Skeletal muscle tissue (tissue), 3 donors: ENCODE measurements at regions not wholly inside any gene's neighbourhood (a gene's known extent, or its start where the extent isn't known, plus 50 kb on each side); places are given as distances from the start of the nearest gene placed in this dataset.

Experiments
- H3K27ac ChIP-seq: one replicate; pipeline ENCODE4 v1.7.0; 2013; ENCODE audit warnings: mild to moderate bottlenecking, low read depth, low read length, inconsistent platforms
- H3K27me3 ChIP-seq, 3 donors: one replicate each; pipeline ENCODE4 v1.7.0; 2013; ENCODE audit warnings: low read length in 3 of 3; ENCODE audit not compliant: control insufficient read depth in 3 of 3, insufficient read depth in 3 of 3
- H3K36me3 ChIP-seq, 3 donors: one replicate each; pipeline ENCODE4 v1.7.0; 2013; ENCODE audit warnings: low read length in 3 of 3; ENCODE audit not compliant: control insufficient read depth in 3 of 3, insufficient read depth in 3 of 3
- H3K4me1 ChIP-seq, 3 donors: one replicate each; pipeline ENCODE4 v1.7.0; 2013; ENCODE audit warnings: low read length in 3 of 3, mild to moderate bottlenecking in 3 of 3; ENCODE audit not compliant: control insufficient read depth in 3 of 3, insufficient read depth in 3 of 3
- H3K4me3 ChIP-seq, 3 donors: one replicate each; pipeline ENCODE4 v1.7.0; 2013; ENCODE audit warnings: low read length in 3 of 3
- H3K9ac ChIP-seq, 3 donors: one replicate each; pipeline ENCODE4 v1.7.0; 2013; ENCODE audit warnings: low read length in 3 of 3, mild to moderate bottlenecking in 3 of 3, moderate library complexity in 2 of 3, low read depth in 1 of 3
- H3K9me3 ChIP-seq, 3 donors: one replicate each; pipeline ENCODE4 v1.7.0; 2013; ENCODE audit warnings: low read length in 3 of 3; ENCODE audit not compliant: control insufficient read depth in 3 of 3
- donor health status: Osteomylitis.

GRCh38 chr20:20875716-20876115, 163.3 kb upstream of the RALGAPA2 start:
- no peaks in the 10 kb centered on the region for H3K9me3 ChIP-seq

GRCh38 chr20:20872428-20872827, 160.0 kb upstream of the RALGAPA2 start:
- H3K4me3 ChIP-seq = no peak overlapping the region
- no peaks in the 10 kb centered on the region for H3K36me3 ChIP-seq
- no peaks in the 10 kb centered on the region for H3K9me3 ChIP-seq
- H3K27me3 ChIP-seq = peaks cover 0 to 9% (median 3%) of the 10 kb centered on the region in 3 donors
- no peak overlapping the region for H3K9ac ChIP-seq
- H3K27ac ChIP-seq = no peak overlapping the region
- peaks cover 0 to 2% (median 0%) of the 10 kb centered on the region in 3 donors for H3K4me1 ChIP-seq

More at GRCh38 chr20:20875716-20876115, 163.3 kb upstream of the RALGAPA2 start:
- Histone ChIP-seq H3K4me1 (peaks cover 0 to 2% (median 0%) of the 10 kb centered on the region in 3 donors), H3K27ac (no peak overlapping the region), H3K9ac (no peak overlapping the region), H3K36me3 (no peaks in the 10 kb centered on the region), H3K27me3 (peaks cover 0 to 6% (median 3%) of the 10 kb centered on the region in 3 donors), H3K4me3 (no peak overlapping the region)

GRCh38 chr20:20869161-20869775, 156.8 kb upstream of the RALGAPA2 start:
- Histone ChIP-seq H3K4me1 (peaks cover 0 to 2% (median 0%) of the 10 kb centered on the region in 3 donors), H3K9ac (no peak overlapping the region), H3K4me3 (no peak overlapping the region), H3K36me3 (no peaks in the 10 kb centered on the region), H3K27me3 (peaks cover 0 to 5% (median 3%) of the 10 kb centered on the region in 3 donors), H3K27ac (no peak overlapping the region), H3K9me3 (no peaks in the 10 kb centered on the region)

- Histone ChIP-seq H3K9me3 (no peaks in the 10 kb centered on the region), H3K4me1 (no peaks in the 10 kb centered on the region), H3K4me3 (no peak overlapping the region), H3K27ac (no peak overlapping the region), H3K9ac (no peak overlapping the region), H3K27me3 (peaks cover 0 to 3% (median 0%) of the 10 kb centered on the region in 3 donors), H3K36me3 (no peaks in the 10 kb centered on the region)
Measured at GRCh38 chr20:20864351-20865096, 152.1 kb upstream of the RALGAPA2 start.

GRCh38 chr20:20860078-20860806, 147.8 kb upstream of the RALGAPA2 start:
- peaks cover 3 to 8% (median 5%) of the 10 kb centered on the region in 3 donors for H3K27me3 ChIP-seq
- no peak overlapping the region for H3K27ac ChIP-seq
- no peak overlapping the region for H3K4me3 ChIP-seq
- H3K36me3 ChIP-seq = no peaks in the 10 kb centered on the region
- no peak overlapping the region for H3K9ac ChIP-seq
- no peaks in the 10 kb centered on the region for H3K9me3 ChIP-seq
- H3K4me1 ChIP-seq = no peaks in the 10 kb centered on the region

GRCh38 chr20:20859510-20859909, 147.1 kb upstream of the RALGAPA2 start:
- no peaks in the 10 kb centered on the region for H3K36me3 ChIP-seq
- no peaks in the 10 kb centered on the region for H3K4me1 ChIP-seq
- peaks cover 3 to 8% (median 5%) of the 10 kb centered on the region in 3 donors for H3K27me3 ChIP-seq
- no peak overlapping the region for H3K9ac ChIP-seq
- H3K9me3 ChIP-seq = no peaks in the 10 kb centered on the region
- no peak overlapping the region for H3K27ac ChIP-seq
- no peak overlapping the region for H3K4me3 ChIP-seq

- H3K36me3 ChIP-seq = no peaks in the 10 kb centered on the region
- H3K9me3 ChIP-seq = no peaks in the 10 kb centered on the region
- no peak overlapping the region for H3K27ac ChIP-seq
- H3K4me1 ChIP-seq = no peaks in the 10 kb centered on the region
- H3K4me3 ChIP-seq = no peak overlapping the region
- peaks cover 3 to 9% (median 8%) of the 10 kb centered on the region in 3 donors for H3K27me3 ChIP-seq
- no peak overlapping the region for H3K9ac ChIP-seq
Measured at GRCh38 chr20:20856956-20857355, 144.5 kb upstream of the RALGAPA2 start.

- Histone ChIP-seq H3K4me3 (no peak overlapping the region), H3K4me1 (no peaks in the 10 kb centered on the region), H3K9ac (no peak overlapping the region), H3K27ac (no peak overlapping the region), H3K36me3 (no peaks in the 10 kb centered on the region), H3K27me3 (peaks cover 3 to 9% (median 8%) of the 10 kb centered on the region in 3 donors), H3K9me3 (no peaks in the 10 kb centered on the region)
Measured at GRCh38 chr20:20856306-20856705, 143.9 kb upstream of the RALGAPA2 start.

- no peaks in the 10 kb centered on the region for H3K9me3 ChIP-seq
- no peaks in the 10 kb centered on the region for H3K4me1 ChIP-seq
- H3K36me3 ChIP-seq = no peaks in the 10 kb centered on the region
- no peak overlapping the region for H3K27ac ChIP-seq
- H3K4me3 ChIP-seq = no peak overlapping the region
- H3K27me3 ChIP-seq = peaks cover 0 to 4% (median 4%) of the 10 kb centered on the region in 3 donors
- H3K9ac ChIP-seq = no peak overlapping the region
Measured at GRCh38 chr20:20851385-20851784, 138.9 kb upstream of the RALGAPA2 start.

GRCh38 chr20:20850407-20850806, 138.0 kb upstream of the RALGAPA2 start:
- no peak overlapping the region for H3K4me3 ChIP-seq
- H3K27me3 ChIP-seq = peaks cover 0 to 4% (median 3%) of the 10 kb centered on the region in 3 donors
- no peaks in the 10 kb centered on the region for H3K36me3 ChIP-seq
- H3K9me3 ChIP-seq = no peaks in the 10 kb centered on the region
- H3K27ac ChIP-seq = no peak overlapping the region
- H3K4me1 ChIP-seq = no peaks in the 10 kb centered on the region
- no peak overlapping the region for H3K9ac ChIP-seq
